Cardiac muscle cell (in vitro differentiated cells and primary cell): ENCODE measurements at regions not wholly inside any gene's neighbourhood (a gene's known extent, or its start where the extent isn't known, plus 50 kb on each side); places are given as distances from the start of the nearest gene placed in this dataset.

Experiments
- DNase-seq, 2 donors: peaks; one replicate each; pipeline versions ENCODE4 v3.0.0 to v3.0.0-alpha.2; 2010 to 2017; ENCODE audit warnings: low read depth in 1 of 2, low spot score in 1 of 2
- H3K27ac ChIP-seq: fragments of 200-600 bp; sonication (generic); 2 replicates; pipeline ENCODE4 v1.5.1; 2016
- H3K27me3 ChIP-seq: fragments of 200-600 bp; sonication (generic); 2 replicates; pipeline ENCODE4 v1.6.0; 2016; ENCODE audit warnings: control low read depth
- H3K36me3 ChIP-seq: fragments of 200-600 bp; sonication (generic); 2 replicates; pipeline ENCODE4 v1.5.1; 2016; ENCODE audit warnings: control low read depth
- H3K4me1 ChIP-seq: fragments of 200-600 bp; sonication (generic); 2 replicates; pipeline ENCODE4 v1.8.1; 2017; ENCODE audit warnings: low read depth, mild to moderate bottlenecking, mixed run types
- H3K4me3 ChIP-seq: fragments of 200-600 bp; sonication (generic); 2 replicates; pipeline ENCODE4 v1.5.1; 2016; ENCODE audit warnings: mild to moderate bottlenecking
- H3K9me3 ChIP-seq: fragments of 200-600 bp; sonication (generic); 2 replicates; pipeline ENCODE4 v1.5.1; 2017; ENCODE audit warnings: low read depth, mild to moderate bottlenecking, control low read depth
- CTCF ChIP-seq: IDR thresholded peaks from 2 replicates; pipeline ENCODE4 v1.5.1; 2012; ENCODE audit warnings: low read depth, mild to moderate bottlenecking, low read length

GRCh38 chrX:45799576-45799975 lies 598.9 kb upstream of the DIPK2B start:
- no peaks in the 10 kb centered on the region for H3K27me3 ChIP-seq
- H3K9me3 ChIP-seq = no peaks in the 10 kb centered on the region
- H3K4me3 ChIP-seq = no peak overlapping the region
- no peaks in the 10 kb centered on the region for H3K4me1 ChIP-seq
- no peak for TF ChIP-seq CTCF
- H3K36me3 ChIP-seq = no peaks in the 10 kb centered on the region
- no peak overlapping the region for H3K27ac ChIP-seq
- DNase-seq = no peak

- TF ChIP-seq CTCF = no peak
- no peak overlapping the region for H3K4me3 ChIP-seq
- no peaks in the 10 kb centered on the region for H3K27me3 ChIP-seq
- no peak overlapping the region for H3K27ac ChIP-seq
- DNase-seq = no peak
- no peaks in the 10 kb centered on the region for H3K9me3 ChIP-seq
- no peaks in the 10 kb centered on the region for H3K36me3 ChIP-seq
- H3K4me1 ChIP-seq = no peaks in the 10 kb centered on the region
These were observed 594.9 kb upstream of the DIPK2B start for GRCh38 chrX:45795546-45795945.

- TF ChIP-seq CTCF = no peak
- DNase-seq = no peak
- H3K27ac ChIP-seq = no peak overlapping the region
- H3K4me3 ChIP-seq = no peak overlapping the region
- no peaks in the 10 kb centered on the region for H3K4me1 ChIP-seq
- H3K27me3 ChIP-seq = no peaks in the 10 kb centered on the region
- H3K9me3 ChIP-seq = no peaks in the 10 kb centered on the region
- no peaks in the 10 kb centered on the region for H3K36me3 ChIP-seq
These were observed 594.3 kb upstream of the DIPK2B start for GRCh38 chrX:45794995-45795337.

- TF ChIP-seq CTCF = no peak
These were observed 593.8 kb upstream of the DIPK2B start for GRCh38 chrX:45794323-45794994.

GRCh38 chrX:45788941-45789348 lies 588.3 kb upstream of the DIPK2B start:
- no peaks in the 10 kb centered on the region for H3K4me1 ChIP-seq
- no peak for TF ChIP-seq CTCF
- no peak overlapping the region for H3K27ac ChIP-seq
- no peaks in the 10 kb centered on the region for H3K27me3 ChIP-seq
- peak in 1 of 2 donors; percentile 60 for DNase-seq
- H3K4me3 ChIP-seq = no peak overlapping the region
- H3K36me3 ChIP-seq = no peaks in the 10 kb centered on the region
- H3K9me3 ChIP-seq = no peaks in the 10 kb centered on the region

More at GRCh38 chrX:45794323-45794994, 593.8 kb upstream of the DIPK2B start:
- Histone ChIP-seq H3K27me3 (no peaks in the 10 kb centered on the region), H3K4me1 (no peaks in the 10 kb centered on the region), H3K4me3 (no peak overlapping the region), H3K9me3 (no peaks in the 10 kb centered on the region), H3K36me3 (no peaks in the 10 kb centered on the region), H3K27ac (no peak overlapping the region)
- no peak for DNase-seq
